ENCODE measurements at regions not wholly inside any gene's neighbourhood (a gene's known extent, or its start where the extent isn't known, plus 50 kb on each side); places are given as distances from the start of the nearest gene placed in this dataset.

GRCh38 chr16:11410376-11411058 lies 65.3 kb downstream of the RMI2 start:
- TF ChIP-seq, protein P1, sequence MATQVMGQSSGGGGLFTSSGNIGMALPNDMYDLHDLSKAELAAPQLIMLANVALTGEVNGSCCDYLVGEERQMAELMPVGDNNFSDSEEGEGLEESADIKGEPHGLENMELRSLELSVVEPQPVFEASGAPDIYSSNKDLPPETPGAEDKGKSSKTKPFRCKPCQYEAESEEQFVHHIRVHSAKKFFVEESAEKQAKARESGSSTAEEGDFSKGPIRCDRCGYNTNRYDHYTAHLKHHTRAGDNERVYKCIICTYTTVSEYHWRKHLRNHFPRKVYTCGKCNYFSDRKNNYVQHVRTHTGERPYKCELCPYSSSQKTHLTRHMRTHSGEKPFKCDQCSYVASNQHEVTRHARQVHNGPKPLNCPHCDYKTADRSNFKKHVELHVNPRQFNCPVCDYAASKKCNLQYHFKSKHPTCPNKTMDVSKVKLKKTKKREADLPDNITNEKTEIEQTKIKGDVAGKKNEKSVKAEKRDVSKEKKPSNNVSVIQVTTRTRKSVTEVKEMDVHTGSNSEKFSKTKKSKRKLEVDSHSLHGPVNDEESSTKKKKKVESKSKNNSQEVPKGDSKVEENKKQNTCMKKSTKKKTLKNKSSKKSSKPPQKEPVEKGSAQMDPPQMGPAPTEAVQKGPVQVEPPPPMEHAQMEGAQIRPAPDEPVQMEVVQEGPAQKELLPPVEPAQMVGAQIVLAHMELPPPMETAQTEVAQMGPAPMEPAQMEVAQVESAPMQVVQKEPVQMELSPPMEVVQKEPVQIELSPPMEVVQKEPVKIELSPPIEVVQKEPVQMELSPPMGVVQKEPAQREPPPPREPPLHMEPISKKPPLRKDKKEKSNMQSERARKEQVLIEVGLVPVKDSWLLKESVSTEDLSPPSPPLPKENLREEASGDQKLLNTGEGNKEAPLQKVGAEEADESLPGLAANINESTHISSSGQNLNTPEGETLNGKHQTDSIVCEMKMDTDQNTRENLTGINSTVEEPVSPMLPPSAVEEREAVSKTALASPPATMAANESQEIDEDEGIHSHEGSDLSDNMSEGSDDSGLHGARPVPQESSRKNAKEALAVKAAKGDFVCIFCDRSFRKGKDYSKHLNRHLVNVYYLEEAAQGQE (IDR thresholded peaks at IDR 0.05; ENCODE audit: low read depth) = no peak
- TF ChIP-seq TAF1 (IDR thresholded peaks at IDR 0.05; ENCODE audit: low read depth) (no peak), EP300 (IDR thresholded peaks at IDR 0.05; ENCODE audit: borderline replicate concordance) (peak; percentile 11; the same call in 1 of the 2 replicates), ZBTB7A (IDR thresholded peaks at IDR 0.05; ENCODE audit: low read depth) (no peak), EGR1 (IDR thresholded peaks at IDR 0.05) (no peak), FOXM1 (IDR thresholded peaks at IDR 0.05; ENCODE audit: borderline replicate concordance, low read depth) (no peak), MAX (IDR thresholded peaks at IDR 0.05) (no peak), TCF12 (IDR thresholded peaks at IDR 0.05; ENCODE audit: low read depth) (no peak), RAD21 (IDR thresholded peaks at IDR 0.05; ENCODE audit: low read depth) (no peak; the same call in 1 of the 2 replicates), YY1 (IDR thresholded peaks at IDR 0.05; ENCODE audit: low read depth) (no peak), CREB1 (IDR thresholded peaks at IDR 0.05; ENCODE audit: low read depth) (no peak), TEAD4 (IDR thresholded peaks at IDR 0.05) (no peak)
